GM21825 (cell line): ENCODE measurements at regions not wholly inside any gene's neighbourhood (a gene's known extent, or its start where the extent isn't known, plus 50 kb on each side); places are given as distances from the start of the nearest gene placed in this dataset.
A peak's percentile ranks its signal among the peaks of the same experiment; 100 is the strongest.
"Not testable (repeated sequence)": the region's sequence is repeated elsewhere in the genome, so short reads cannot be mapped to it uniquely, and the experiment has no call there.

Experiments used
- ATAC-seq: cut with Tn5 transposase; IDR thresholded peaks from one replicate; pipeline ENCODE4 v1.9.1; 2021; ENCODE audit warnings: mild to moderate bottlenecking, moderate library complexity; ENCODE audit not compliant: unreplicated experiment

DNA sequence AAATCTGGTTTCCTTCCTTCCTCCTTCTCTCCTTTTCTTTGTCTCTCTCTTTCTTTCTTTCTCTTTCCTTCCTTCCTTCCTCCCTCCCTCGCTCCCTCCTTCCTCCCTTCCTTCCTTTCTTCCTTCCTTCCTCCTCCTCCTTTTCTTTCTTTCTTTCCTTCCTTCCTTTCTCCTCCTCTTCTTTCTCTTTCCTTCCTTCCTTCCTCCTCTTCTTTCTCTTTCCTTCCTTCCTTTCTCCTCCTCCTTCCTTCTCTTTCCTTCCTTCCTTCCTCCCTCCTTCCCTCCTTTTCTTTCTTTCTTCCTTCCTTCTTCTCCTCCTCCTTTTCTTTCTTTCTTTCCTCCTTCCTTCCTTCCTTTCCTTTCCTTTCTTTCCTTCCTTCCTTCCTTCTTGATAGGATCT, 61.2 kb downstream of the VIP start:
- no peak for ATAC-seq

DNA sequence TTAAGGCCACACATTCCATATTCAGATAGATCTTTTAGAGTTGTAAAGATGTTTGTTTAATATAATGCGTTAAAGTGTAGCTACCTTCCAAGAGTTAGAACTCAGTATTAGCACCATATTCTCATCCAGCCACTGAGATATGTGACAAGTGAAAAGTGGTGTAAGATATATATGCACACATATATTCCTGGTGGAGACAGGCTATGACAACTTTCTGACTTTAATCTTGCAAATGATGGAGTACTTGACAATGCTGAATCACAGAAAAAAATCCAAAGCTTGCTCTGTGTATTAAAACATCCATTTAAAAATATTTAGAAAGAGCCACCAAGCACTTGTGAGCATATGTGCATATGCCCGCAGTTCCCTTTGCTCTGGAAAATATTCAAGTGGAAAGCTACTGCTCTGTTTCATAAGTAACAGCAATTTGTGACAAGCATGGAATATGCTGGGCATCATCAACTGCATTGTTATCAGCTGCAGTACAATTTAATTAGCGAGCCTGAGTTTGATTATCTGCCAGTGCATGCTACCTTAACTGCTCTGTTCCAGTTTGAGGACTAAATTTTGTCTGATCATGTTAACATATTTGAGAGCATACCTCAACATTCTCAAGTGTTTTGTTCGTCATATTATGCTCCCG, 64.8 kb downstream of the VIP start:
- ATAC-seq: no peak

DNA sequence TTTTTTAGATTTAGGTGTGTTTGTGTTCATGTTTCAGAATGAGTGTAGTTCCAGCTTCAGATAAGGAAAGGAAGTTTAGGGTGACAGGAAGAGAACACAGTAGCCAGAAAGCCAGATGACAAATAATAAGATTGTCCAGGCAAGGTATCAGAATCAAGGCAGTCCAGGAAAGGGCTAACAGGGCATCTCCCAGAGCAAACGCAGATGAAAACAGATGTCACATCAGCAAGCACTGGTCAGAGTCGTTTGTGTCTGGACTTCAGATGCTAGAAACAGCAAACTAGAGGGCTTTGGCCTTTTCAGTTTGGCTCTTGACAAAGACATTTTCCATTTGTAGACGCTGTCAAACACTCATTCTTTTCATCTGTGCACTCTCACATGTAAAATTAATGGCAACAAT, 65.5 kb downstream of the VIP start:
- ATAC-seq: no peak

DNA sequence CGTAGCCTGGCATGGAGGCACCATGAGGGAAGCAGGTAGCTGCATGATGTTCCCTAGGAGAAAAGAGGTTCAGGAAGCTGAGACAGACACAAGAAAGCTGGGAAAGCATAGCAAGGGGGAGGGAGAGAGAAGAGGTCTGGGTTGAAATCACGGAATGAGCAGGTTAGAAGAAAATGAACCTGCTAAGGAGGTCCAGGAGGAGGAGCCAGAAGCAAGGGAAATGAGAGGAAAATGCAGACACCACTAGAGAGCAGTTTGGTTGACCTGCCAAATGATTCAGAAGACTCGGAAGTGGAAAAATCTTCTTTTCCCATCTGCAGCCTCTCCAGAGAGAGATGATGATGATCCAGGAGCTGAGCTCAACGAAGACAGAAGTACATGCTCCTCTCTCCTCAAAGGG, 70.9 kb downstream of the VIP start:
- no peak for ATAC-seq

DNA sequence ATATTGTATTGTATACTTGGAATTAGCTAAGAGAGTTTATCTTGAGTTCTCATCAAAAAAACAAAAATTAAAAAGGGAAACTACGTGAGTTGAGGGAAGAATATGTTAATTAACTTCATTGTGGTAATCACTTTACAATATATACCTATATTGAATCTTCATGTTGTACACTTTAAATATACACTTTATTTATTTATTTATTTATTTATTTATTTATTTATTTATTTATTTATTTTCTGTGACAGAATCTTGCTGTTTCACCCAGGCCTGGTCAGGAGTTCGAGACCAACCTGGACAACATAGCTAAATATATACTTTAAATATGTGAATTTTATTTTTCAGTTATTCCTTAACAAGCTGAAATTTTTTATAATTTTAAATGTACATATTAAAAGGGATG, 74.1 kb downstream of the VIP start:
- no peak for ATAC-seq

DNA sequence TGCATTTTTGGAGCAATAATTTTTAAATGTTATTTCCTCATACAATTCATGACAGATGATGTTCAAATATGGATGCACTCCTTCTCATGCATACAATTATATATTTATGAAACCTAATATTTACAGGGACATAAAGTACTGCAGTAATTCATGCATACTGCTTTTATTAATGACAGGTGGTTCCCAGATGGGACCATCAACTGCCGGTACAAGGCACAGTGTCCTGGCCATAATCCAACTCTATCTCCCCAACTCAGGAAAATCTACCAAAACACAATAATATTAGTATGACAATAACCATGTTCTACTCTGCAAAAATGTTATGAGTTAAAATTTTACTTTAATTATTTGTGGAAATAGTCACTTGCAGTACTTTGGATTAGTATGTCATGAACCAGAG, 77.8 kb downstream of the VIP start:
- ATAC-seq: no peak

DNA sequence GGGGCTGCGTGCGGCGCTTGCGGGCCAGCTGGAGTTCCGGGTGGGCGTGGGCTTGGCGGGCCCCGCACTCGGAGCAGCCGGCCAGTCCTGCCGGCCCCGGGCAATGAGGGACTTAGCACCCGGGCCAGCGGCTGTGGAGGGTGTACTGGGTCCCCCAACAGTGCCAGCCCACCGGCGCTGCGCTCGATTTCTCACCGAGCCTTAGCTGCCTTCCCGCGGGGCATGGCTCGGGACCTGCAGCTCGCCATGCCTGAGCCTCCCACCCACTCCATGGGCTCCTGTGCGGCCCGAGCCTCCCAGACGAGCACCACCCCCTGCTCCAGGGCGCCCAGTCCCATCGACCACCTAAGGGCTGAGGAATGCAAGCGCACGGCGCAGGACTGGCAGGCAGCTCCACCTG, 83.8 kb downstream of the VIP start:
- not testable (repeated sequence) for ATAC-seq

DNA sequence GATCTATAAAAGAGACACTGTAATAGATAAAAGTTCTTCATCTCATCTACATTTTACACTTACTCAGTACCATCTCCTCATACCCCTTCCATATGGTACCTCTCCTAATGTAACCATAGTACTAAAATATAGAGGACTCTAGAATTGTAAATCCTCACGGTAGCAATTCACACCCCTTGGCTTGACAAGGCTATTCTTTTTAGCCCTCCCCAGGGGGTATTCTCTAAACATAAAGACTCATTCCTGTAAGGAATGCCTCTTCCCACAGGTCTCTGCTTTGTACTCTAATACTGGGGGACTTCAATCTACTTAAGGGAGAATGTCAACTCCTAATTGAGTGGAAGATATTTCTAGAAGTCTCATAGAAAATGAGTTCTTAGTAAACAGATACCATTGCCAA, 85.9 kb downstream of the VIP start:
- ATAC-seq: no peak

DNA sequence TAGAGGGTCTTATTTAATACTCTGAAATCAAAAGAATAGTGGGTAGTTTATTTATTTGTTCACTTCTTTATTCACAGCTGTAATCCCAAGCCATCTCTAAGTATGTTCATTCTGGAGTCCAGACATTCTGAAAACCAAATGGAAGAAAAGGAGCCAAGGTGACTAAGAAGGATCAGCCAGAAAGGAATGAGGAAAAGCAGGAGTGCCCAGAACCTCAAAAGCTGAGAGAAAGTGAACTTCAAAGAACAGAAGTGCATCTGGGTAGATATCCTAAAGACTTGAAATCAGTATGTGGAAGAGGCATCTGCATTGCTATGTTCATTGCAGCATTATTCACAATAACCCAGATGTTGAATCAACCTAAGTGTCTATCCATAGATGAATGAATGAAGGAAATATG, 94.8 kb downstream of the VIP start:
- ATAC-seq: no peak

DNA sequence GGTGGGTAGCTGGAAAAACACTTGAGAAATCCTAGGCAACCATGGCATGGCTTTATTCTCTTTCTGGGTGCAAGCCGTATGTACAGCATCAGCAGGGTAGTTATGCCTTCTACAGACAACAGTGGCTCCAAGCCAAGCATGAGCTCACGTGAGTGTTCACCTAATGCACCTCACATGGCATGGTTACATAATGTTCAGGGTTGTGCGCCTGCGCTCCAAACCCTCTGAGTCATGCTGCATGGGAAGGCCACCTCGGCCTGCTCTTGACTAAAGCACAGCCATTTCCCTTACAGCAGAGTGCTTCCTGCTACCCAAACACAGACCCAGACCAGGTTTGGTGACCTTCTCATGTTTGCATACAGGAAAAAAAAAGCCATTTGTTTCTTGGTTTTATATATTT, 96.2 kb downstream of the VIP start:
- no peak for ATAC-seq

DNA sequence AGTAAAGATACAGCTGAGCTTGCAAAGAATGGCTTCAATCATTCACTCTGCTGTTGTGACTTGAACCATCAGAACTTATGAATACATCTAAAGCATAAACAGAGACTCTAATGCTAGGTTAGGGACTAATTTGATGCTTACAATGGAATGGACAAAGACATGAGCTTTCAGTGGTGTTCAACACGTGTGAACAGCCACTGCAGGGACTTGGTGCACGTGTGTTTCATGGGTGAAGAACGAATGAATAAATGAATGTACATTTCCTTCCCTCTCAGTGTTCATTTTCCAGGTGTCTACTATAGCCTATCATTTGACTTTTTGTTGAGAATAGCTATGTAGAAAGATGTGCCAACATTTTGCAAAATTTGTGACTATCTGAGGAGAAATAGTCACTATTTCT, 98.3 kb downstream of the VIP start:
- ATAC-seq: no peak

DNA sequence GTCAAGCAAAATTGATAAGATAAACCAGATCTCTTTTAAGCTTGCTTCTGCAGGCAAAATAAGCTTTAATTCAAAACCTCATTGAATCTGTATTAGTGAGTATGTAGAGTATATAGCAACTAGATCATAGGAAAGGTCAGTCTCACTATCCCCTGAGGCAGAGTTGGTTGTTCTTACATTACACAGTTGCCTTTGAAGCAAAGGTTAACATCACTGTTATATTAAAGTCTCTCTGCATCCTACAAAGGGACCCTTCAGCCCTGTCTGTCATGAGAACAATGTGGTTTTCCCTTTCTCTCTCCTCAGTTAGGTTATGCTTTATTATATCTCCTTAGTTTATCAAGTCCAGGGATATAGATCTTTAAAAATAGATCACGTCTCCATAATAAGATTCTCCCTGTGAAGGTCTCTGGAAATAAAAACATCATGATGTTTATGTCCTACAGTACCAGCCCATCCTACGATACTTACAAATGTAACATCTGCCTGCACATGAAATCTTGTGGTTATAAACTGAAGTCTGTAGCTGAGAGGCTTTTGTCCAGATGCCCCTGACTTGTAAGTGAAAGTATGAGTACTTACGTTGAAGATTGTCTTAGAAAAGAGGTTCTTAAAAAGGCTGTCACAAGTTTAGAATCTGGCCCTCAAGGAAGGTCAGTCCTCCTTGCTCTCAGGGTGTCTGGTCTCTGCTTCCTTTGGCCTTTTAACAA, 103.6 kb downstream of the VIP start:
- no peak for ATAC-seq

DNA sequence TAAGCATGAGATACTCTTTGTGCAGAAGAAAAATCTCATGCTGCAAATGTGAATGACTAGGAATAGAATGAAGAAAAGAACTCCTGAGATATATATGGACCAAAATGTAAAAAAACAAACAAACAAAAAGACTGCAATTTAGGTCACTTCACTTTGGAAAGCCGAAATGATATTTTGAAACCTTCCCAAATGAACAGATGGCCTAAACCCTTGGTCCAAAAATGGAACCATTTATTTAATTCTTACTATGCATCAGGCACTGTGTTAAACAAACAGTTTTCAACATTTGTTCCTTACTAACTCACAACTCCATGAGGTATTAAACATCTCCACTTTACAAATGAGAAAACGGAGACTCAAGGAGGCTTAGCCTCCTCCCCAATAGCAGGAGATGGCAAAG, 107.5 kb downstream of the VIP start:
- ATAC-seq: no peak

DNA sequence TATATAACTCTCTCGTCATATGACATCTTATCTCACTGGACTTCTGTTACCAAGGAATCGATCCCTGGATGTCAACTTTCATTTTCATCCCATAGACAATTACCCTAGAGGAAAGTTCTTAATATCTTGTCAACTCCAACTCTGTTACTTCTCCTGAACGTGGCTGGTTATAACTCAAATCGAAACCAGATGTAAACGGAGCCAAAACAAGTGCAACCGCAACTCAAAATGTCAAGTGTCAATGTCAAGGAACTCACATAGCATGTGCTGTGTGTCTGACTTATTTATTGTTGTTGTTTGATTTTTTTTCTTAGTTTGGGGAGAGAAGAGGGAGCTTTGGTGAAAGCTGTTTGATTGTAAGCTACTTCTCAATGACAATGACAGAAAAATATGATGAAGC, 108.6 kb downstream of the VIP start:
- ATAC-seq: no peak

DNA sequence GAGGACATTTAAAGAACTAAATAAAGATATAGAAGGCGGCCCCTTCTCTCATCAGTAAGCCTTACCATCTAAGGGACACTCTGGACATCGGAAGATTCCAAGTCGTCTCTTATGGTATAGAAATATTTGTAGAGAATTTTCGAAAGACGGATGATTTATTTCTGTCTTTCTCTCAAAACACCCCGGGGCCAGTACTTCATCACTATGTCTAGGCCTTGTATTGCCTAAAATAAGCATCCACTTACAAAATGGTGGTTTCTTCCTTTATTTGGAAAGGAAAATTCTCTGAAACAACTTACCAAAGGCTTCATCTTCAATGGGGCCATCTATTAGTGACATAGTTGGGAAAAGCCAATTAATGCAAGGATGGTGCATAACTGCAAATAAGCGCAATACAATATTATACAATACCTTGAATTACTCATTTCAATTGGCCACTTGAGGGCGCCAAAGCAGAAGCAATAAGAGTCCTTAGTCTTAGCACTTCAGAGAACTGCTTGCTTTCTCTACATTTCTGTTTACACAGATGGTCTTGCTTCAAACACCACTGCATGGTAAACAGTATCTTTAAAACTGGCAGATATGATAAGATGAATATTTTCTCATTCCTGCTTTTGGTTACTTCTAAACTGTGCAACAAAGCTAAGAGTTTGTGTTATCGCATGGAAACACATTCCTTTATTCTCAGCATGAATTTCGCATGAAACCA, 113.2 kb downstream of the VIP start:
- peak; percentile 85 for ATAC-seq

DNA sequence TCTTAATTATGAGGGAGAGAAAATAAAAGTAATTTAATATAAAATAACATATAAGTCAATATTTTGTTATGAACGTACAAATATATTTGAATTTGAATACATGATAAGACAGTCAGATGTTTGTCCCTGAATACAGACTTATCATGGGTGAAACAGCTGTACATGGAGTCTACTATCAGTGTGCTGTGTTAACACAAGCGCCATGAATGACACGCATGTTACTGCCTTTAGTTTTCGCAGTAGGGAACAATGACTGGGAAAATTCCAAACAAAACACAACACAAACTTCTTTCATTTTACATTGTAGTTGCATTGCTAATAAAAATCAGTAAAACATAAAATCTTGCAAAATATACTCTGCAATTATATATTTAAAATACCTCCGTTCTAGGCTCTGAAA, 108.6 kb downstream of the FBXO5 start:
- ATAC-seq: no peak

DNA sequence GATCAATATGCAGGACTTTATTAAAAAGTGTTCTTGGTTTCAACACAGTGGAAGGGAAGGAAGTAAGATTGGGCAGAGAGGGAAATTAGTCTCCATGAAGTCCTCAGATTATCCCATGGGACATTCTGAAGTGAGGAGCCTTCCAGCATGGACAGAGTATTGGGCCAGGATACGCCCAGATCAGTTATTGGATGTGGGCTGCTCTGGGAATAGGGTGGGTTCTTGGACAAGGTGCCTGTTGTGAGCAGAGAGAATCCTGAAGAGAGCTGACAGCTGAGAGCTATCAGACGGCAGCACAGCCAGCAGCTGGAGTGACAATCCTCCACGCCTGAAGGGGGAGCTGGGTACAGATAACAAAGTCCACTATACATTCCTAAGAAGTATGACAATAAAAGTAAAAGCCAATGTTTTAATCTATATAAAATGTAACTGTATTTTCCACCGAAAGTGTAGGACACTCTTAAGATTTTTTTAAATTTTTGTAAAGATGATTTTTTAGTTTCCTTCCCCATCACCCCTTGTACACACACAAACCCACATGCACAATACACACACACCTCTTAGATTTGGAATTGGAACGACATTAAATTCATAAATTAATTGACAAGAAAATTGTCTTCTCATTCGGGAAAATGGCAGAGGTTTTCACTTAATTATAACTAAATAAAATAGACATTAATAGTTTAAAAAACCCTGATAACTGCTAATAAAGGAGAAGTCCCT, 107.8 kb downstream of the FBXO5 start:
- ATAC-seq: no peak

DNA sequence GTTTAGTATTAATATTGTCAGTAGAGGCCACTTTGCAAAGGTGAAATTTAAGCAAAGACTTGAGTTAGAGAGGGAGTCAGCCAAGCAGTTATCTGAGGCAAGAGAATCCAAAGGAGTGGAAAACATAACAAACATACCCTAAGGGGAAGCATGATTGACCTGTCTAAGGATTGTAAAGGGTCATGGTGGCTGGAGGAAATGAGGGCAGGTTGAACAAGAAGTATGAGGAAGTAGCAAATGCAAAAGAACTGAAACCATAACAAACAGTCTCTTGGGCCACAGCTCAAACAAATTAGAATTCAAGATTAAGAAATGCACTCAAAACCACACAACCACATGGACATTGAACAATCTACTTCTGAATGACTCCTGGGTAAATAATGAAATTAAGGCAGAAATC, 103.2 kb downstream of the FBXO5 start:
- no peak for ATAC-seq

DNA sequence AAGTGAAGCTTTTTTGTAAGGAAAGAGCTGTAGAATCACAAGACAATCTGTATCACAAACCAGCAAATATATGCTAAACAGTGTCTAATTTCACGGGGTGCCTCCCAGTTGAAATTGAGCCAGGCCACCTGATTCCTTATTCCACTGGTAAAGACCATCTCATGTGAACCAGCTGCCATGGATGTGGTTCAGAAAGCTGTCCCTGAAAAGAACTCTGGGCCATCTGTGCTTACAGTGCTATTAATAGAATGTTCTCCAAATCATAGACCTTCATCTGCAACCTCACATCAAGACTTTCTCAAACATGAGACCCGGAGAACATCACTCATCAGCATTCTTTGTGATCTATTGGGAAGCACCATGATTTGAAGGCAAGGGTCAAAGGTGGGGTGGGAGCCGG, 89.7 kb downstream of the FBXO5 start:
- ATAC-seq: no peak

DNA sequence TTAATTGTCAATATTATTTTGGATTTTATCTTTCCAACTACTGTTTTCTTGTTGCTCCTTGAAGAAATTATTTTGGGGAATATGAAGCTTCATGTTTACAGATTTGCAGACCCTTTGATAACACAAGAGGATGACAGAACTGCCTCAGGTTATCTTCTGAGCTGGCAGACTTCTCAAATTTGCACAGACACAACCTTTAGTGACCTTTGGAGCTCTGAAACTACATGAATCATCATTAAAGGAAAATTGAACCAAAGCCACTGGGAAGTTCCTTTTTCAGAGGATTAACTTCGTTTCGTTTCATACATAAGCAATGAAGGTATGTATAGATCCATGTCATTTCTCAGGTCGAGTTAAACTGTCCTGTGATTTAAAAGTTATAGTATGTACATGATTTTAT, 85.9 kb downstream of the FBXO5 start:
- no peak for ATAC-seq

DNA sequence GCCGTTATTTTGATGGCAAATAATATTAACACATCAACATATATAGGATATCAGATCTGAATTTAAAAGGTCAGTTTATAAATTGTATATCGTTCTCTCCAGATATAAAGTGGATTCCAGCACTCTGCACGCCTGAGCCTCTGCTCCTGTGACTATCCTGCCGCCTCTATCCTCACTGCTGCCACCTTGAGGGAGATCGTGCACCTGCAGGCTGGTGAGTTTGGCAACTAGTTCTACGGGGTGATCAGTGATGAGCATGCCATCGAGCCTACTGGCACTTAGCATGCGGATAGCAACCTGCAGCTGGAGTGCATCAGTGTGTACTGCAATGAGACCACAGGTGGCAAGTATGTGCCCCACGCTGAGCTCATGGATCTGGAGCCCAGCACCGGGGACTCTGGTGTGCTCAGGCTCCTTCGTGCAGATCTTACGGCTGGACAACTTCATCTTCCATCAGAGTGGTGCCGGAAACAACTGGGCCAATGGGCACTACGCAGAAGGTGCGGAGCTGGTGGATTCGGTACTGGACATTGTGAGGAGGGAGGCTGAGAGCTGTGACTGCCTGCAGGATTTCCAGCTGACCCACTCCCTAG, 84.9 kb downstream of the FBXO5 start:
- ATAC-seq: peak; percentile 99
